ENCODE measurements at regions not wholly inside any gene's neighbourhood (a gene's known extent, or its start where the extent isn't known, plus 50 kb on each side); places are given as distances from the start of the nearest gene placed in this dataset.

DNA sequence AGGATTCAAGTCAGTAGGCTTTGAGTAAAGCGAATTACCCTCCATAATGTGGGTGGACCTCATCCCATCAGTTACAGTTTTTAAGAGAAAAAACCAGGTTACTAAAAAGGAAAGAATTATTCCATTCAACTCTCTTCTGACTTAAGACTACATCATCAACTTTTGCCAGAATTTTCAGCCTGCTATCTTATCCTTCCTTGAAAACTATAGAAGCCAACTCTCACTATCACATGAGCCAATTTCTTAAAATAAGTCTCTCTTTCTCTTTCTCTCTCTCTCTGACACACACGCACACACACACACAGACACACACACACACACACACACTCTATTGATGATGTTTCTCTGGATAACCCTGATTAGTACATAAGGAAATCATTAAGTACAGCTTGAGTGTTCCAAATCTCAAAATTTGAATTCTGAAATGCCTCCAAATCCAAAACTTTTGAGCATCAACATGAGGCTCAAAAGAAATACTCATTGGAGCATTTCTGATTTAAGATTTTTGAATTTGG is 217.0 kb upstream of the PRR20A start:
- Histone ChIP-seq H3K9ac (ENCODE audit: low read length in 3 of 3) (no peak overlapping the region), H3K36me3 (ENCODE audit: control insufficient read depth in 2 of 3, insufficient read depth in 3 of 3, low read length in 3 of 3) (no peaks in the 10 kb centered on the region), H3K9me3 (ENCODE audit: control insufficient read depth in 2 of 3, insufficient read depth in 1 of 3, low read length in 3 of 3) (no peaks in the 10 kb centered on the region), H3K27ac (ENCODE audit: low read depth in 2 of 2, low read length in 2 of 2) (no peak overlapping the region), H3K4me3 (ENCODE audit: low read length in 3 of 3) (no peak overlapping the region), H3K27me3 (ENCODE audit: control insufficient read depth, insufficient read depth, low read length) (no peaks in the 10 kb centered on the region), H3K4me1 (ENCODE audit: control insufficient read depth in 2 of 3, insufficient read depth in 2 of 3, low read depth in 1 of 3, low read length in 3 of 3) (no peaks in the 10 kb centered on the region)
- FAIRE-seq (no peak), DNase-seq (no peak)
- intact Hi-C loops (cut with DNase I), result no loop called here
- TF ChIP-seq, protein P1, sequence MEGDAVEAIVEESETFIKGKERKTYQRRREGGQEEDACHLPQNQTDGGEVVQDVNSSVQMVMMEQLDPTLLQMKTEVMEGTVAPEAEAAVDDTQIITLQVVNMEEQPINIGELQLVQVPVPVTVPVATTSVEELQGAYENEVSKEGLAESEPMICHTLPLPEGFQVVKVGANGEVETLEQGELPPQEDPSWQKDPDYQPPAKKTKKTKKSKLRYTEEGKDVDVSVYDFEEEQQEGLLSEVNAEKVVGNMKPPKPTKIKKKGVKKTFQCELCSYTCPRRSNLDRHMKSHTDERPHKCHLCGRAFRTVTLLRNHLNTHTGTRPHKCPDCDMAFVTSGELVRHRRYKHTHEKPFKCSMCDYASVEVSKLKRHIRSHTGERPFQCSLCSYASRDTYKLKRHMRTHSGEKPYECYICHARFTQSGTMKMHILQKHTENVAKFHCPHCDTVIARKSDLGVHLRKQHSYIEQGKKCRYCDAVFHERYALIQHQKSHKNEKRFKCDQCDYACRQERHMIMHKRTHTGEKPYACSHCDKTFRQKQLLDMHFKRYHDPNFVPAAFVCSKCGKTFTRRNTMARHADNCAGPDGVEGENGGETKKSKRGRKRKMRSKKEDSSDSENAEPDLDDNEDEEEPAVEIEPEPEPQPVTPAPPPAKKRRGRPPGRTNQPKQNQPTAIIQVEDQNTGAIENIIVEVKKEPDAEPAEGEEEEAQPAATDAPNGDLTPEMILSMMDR (IDR thresholded peaks at IDR 0.05; ENCODE audit: borderline replicate concordance, extremely low read depth, insufficient read depth), result no peak

DNA sequence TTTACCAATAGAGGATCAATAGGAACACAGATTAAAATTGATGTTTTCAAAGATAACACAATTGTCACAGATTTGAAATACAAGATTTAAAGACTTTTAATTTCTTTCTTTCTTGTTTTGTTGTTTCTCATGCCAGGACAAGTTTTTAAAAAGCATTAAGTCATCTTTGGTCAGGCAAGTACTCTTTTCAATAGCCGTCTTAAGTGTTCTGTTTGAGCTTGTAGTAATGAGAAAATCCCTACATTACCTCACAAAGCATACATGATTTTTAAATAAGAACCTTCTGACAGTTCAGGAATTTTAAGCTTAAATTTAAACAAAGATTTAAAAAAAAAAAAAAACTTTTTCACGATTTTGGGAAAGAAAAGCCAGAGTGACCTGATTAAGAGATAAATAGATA is 216.3 kb upstream of the PRR20A start:
- Histone ChIP-seq H3K27me3 (ENCODE audit: control insufficient read depth, insufficient read depth, low read length) (no peaks in the 10 kb centered on the region), H3K4me3 (ENCODE audit: low read length in 3 of 3) (no peak overlapping the region), H3K36me3 (ENCODE audit: control insufficient read depth in 2 of 3, insufficient read depth in 3 of 3, low read length in 3 of 3) (no peaks in the 10 kb centered on the region), H3K9ac (ENCODE audit: low read length in 3 of 3) (no peak overlapping the region), H3K9me3 (ENCODE audit: control insufficient read depth in 2 of 3, insufficient read depth in 1 of 3, low read length in 3 of 3) (no peaks in the 10 kb centered on the region), H3K4me1 (ENCODE audit: control insufficient read depth in 2 of 3, insufficient read depth in 2 of 3, low read depth in 1 of 3, low read length in 3 of 3) (no peaks in the 10 kb centered on the region), H3K27ac (ENCODE audit: low read depth in 2 of 2, low read length in 2 of 2) (no peak overlapping the region)
- no peak for DNase-seq
- intact Hi-C loops (cut with DNase I), result no loop called here
- TF ChIP-seq, protein P1 (IDR thresholded peaks at IDR 0.05; ENCODE audit: borderline replicate concordance, extremely low read depth, insufficient read depth), result no peak
- no peak for FAIRE-seq

DNA sequence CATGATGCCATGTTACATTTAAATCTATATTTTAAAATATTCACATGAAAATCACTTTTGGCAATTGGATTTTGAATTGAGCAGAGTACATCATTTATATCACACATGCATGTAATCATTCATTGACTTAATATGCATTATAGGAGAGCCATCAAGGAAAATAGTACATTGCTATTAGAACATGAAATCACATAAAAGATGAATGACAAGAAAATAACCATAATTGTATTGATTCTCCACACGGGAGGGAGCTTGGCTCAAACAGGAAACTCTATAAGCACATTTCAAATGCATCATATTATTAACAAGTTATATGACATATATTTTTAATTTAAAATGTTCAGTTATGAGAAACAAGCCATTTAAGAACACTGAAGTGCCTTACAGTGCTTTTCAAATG is 208.6 kb upstream of the PRR20A start:
- Histone ChIP-seq H3K4me1 (ENCODE audit: control insufficient read depth in 2 of 3, insufficient read depth in 2 of 3, low read depth in 1 of 3, low read length in 3 of 3) (no peaks in the 10 kb centered on the region), H3K9ac (ENCODE audit: low read length in 3 of 3) (no peak overlapping the region), H3K9me3 (ENCODE audit: control insufficient read depth in 2 of 3, insufficient read depth in 1 of 3, low read length in 3 of 3) (no peaks in the 10 kb centered on the region), H3K36me3 (ENCODE audit: control insufficient read depth in 2 of 3, insufficient read depth in 3 of 3, low read length in 3 of 3) (no peaks in the 10 kb centered on the region), H3K4me3 (ENCODE audit: low read length in 3 of 3) (no peak overlapping the region), H3K27me3 (ENCODE audit: control insufficient read depth, insufficient read depth, low read length) (no peaks in the 10 kb centered on the region), H3K27ac (ENCODE audit: low read depth in 2 of 2, low read length in 2 of 2) (no peak overlapping the region)
- DNase-seq, result no peak
- intact Hi-C loops (cut with DNase I), result no loop called here
- no peak for FAIRE-seq
- TF ChIP-seq, protein P1 (IDR thresholded peaks at IDR 0.05; ENCODE audit: borderline replicate concordance, extremely low read depth, insufficient read depth), result no peak

DNA sequence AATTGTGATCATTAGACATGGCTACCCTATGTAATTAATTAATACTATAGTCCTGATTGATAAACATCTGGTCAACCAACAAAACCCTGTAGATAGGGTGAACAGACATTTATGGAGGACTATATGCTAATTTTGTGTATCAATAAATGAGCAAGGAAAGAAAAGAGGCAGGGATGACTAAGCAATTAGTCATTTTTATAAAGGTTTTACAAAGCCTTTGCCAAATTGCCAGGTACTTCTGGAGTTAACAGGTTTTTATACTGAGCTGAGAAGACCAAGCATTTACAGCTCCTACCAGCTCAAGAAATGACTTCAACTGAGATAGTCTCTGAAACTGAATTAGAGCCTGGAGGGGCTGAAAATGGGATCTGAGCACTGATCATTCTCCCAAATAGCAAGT is 186.8 kb upstream of the PRR20A start:
- Histone ChIP-seq H3K27ac (ENCODE audit: low read depth in 2 of 2, low read length in 2 of 2) (no peak overlapping the region), H3K9me3 (ENCODE audit: control insufficient read depth in 2 of 3, insufficient read depth in 1 of 3, low read length in 3 of 3) (no peaks in the 10 kb centered on the region), H3K4me1 (ENCODE audit: control insufficient read depth in 2 of 3, insufficient read depth in 2 of 3, low read depth in 1 of 3, low read length in 3 of 3) (no peaks in the 10 kb centered on the region), H3K27me3 (ENCODE audit: control insufficient read depth, insufficient read depth, low read length) (no peaks in the 10 kb centered on the region), H3K36me3 (ENCODE audit: control insufficient read depth in 2 of 3, insufficient read depth in 3 of 3, low read length in 3 of 3) (no peaks in the 10 kb centered on the region), H3K4me3 (ENCODE audit: low read length in 3 of 3) (no peak overlapping the region), H3K9ac (ENCODE audit: low read length in 3 of 3) (no peak overlapping the region)
- FAIRE-seq (no peak), DNase-seq (no peak)
- TF ChIP-seq, protein P1 (IDR thresholded peaks at IDR 0.05; ENCODE audit: borderline replicate concordance, extremely low read depth, insufficient read depth), result no peak
- intact Hi-C loops (cut with DNase I), result no loop called here

Data from kidney (tissue), 13 donors.